Parathyroid adenoma (tissue), 2 donors: ENCODE measurements at regions not wholly inside any gene's neighbourhood (a gene's known extent, or its start where the extent isn't known, plus 50 kb on each side); places are given as distances from the start of the nearest gene placed in this dataset.

Experiments
- H2AFZ ChIP-seq: fragments of 300-600 bp; sonication (generic); one replicate; pipeline ENCODE4 v1.7.0; 2017; ENCODE audit warnings: antibody characterized with exemption, mild to moderate bottlenecking
- H3K27ac ChIP-seq: fragments of 300-600 bp; sonication (generic); one replicate; pipeline ENCODE4 v1.7.0; 2017
- H3K27me3 ChIP-seq: fragments of 300-600 bp; sonication (generic); one replicate; pipeline ENCODE4 v1.7.0; 2017; ENCODE audit warnings: low read length; ENCODE audit not compliant: control insufficient read depth, insufficient read depth
- H3K36me3 ChIP-seq: fragments of 300-600 bp; sonication (generic); one replicate; pipeline ENCODE4 v1.7.0; 2017; ENCODE audit warnings: low read length; ENCODE audit not compliant: control insufficient read depth, insufficient read depth
- H3K4me1 ChIP-seq: fragments of 300-600 bp; sonication (generic); one replicate; pipeline ENCODE4 v1.7.0; 2017; ENCODE audit warnings: control low read depth
- H3K4me2 ChIP-seq: fragments of 300-600 bp; sonication (generic); one replicate; pipeline ENCODE4 v1.7.0; 2017; ENCODE audit warnings: low read length
- H3K4me3 ChIP-seq: fragments of 300-600 bp; sonication (generic); one replicate; pipeline ENCODE4 v1.7.0; 2017; ENCODE audit warnings: low read depth, low read length
- H3K79me2 ChIP-seq: fragments of 300-600 bp; sonication (generic); one replicate; pipeline ENCODE4 v1.7.0; 2017; ENCODE audit warnings: control low read depth
- H3K9ac ChIP-seq: fragments of 300-600 bp; sonication (generic); one replicate; pipeline ENCODE4 v1.7.0; 2017; ENCODE audit warnings: mild to moderate bottlenecking
- H3K9me3 ChIP-seq: fragments of 300-600 bp; sonication (generic); one replicate; pipeline ENCODE4 v1.7.0; 2017; ENCODE audit warnings: low read length; ENCODE audit not compliant: control insufficient read depth
- TF ChIP-seq, protein P1 (sequence below): fragments of 300-600 bp; sonication (generic); IDR thresholded peaks from one replicate; pipeline ENCODE4 v1.7.0; 2017; ENCODE audit warnings: antibody characterized with exemption, mild to moderate bottlenecking
- donor health status: primary hyperparathyroidism.

DNA sequence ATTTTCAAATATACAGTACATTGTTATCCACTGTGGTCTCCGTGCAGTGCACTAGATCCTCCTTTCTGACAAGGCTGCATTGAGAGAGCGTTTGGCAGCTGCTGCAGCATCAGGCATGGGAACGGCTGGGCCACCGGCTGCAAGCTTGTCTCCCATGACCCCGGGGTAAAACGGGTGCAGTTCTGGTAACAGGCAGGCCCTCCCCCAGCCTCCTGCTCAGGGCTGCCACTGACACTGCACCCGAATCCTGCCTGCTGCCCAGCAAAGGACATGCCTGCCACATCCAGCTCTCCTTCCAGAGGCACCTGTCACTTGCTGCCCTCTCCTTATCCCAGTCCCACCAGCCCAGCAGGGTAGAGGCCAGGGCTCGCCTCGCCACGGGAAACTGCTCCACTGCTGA lies 124.5 kb upstream of the TMEM45B start:
- H3K4me3 ChIP-seq, result no peak overlapping the region
- H3K27me3 ChIP-seq, result no peaks in the 10 kb centered on the region
- no peaks in the 10 kb centered on the region for H3K9me3 ChIP-seq
- no peaks in the 10 kb centered on the region for H3K36me3 ChIP-seq
- H2AFZ ChIP-seq, result no peak overlapping the region
- no peaks in the 10 kb centered on the region for H3K4me1 ChIP-seq
- no peaks in the 10 kb centered on the region for H3K79me2 ChIP-seq
- H3K9ac ChIP-seq, result no peak overlapping the region
- no peak overlapping the region for H3K4me2 ChIP-seq
- H3K27ac ChIP-seq, result no peak overlapping the region
- TF ChIP-seq, protein P1, sequence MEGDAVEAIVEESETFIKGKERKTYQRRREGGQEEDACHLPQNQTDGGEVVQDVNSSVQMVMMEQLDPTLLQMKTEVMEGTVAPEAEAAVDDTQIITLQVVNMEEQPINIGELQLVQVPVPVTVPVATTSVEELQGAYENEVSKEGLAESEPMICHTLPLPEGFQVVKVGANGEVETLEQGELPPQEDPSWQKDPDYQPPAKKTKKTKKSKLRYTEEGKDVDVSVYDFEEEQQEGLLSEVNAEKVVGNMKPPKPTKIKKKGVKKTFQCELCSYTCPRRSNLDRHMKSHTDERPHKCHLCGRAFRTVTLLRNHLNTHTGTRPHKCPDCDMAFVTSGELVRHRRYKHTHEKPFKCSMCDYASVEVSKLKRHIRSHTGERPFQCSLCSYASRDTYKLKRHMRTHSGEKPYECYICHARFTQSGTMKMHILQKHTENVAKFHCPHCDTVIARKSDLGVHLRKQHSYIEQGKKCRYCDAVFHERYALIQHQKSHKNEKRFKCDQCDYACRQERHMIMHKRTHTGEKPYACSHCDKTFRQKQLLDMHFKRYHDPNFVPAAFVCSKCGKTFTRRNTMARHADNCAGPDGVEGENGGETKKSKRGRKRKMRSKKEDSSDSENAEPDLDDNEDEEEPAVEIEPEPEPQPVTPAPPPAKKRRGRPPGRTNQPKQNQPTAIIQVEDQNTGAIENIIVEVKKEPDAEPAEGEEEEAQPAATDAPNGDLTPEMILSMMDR, result no peak

- Histone ChIP-seq H3K9ac (no peak overlapping the region), H3K4me2 (no peak overlapping the region), H2AFZ (no peak overlapping the region), H3K9me3 (no peaks in the 10 kb centered on the region), H3K27me3 (no peaks in the 10 kb centered on the region), H3K4me1 (no peaks in the 10 kb centered on the region), H3K36me3 (no peaks in the 10 kb centered on the region), H3K27ac (no peak overlapping the region), H3K4me3 (no peak overlapping the region), H3K79me2 (no peaks in the 10 kb centered on the region)
- TF ChIP-seq, protein P1, result no peak
Measured at GRCh38 chr11:129694538-129694937, 121.1 kb upstream of the TMEM45B start.

DNA sequence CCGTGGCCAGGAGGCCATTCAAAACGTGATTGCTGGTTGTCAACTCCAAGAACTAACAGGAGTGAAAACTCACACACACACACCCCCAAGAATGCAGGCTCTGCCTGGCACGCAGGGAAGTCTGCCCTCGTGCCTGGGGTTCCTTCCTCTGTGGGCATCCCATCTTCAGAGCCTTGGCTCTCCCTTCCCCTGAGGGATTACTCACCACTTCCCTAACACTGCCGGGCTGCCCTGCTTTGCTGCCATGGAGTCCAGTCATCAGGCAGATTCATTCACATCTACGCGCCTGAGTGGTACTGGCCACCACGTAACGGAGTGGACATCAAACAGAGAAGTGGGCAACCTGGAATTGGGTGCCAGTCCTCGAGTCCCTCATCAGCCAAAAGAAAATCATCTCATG lies 120.7 kb upstream of the TMEM45B start:
- H3K27me3 ChIP-seq, result no peaks in the 10 kb centered on the region
- no peak overlapping the region for H2AFZ ChIP-seq
- H3K79me2 ChIP-seq, result no peaks in the 10 kb centered on the region
- no peaks in the 10 kb centered on the region for H3K36me3 ChIP-seq
- no peak overlapping the region for H3K4me3 ChIP-seq
- H3K9ac ChIP-seq, result no peak overlapping the region
- no peak overlapping the region for H3K27ac ChIP-seq
- TF ChIP-seq, protein P1, result no peak
- no peak overlapping the region for H3K4me2 ChIP-seq
- H3K9me3 ChIP-seq, result no peaks in the 10 kb centered on the region
- H3K4me1 ChIP-seq, result no peaks in the 10 kb centered on the region

GRCh38 chr11:129695571-129696308 lies 119.9 kb upstream of the TMEM45B start:
- no peak overlapping the region for H3K27ac ChIP-seq
- no peak overlapping the region for H3K4me3 ChIP-seq
- no peaks in the 10 kb centered on the region for H3K79me2 ChIP-seq
- H3K9me3 ChIP-seq, result no peaks in the 10 kb centered on the region
- no peak overlapping the region for H3K9ac ChIP-seq
- H2AFZ ChIP-seq, result no peak overlapping the region
- H3K36me3 ChIP-seq, result no peaks in the 10 kb centered on the region
- no peaks in the 10 kb centered on the region for H3K4me1 ChIP-seq
- H3K27me3 ChIP-seq, result no peaks in the 10 kb centered on the region
- H3K4me2 ChIP-seq, result peak overlapping the region; percentile 35
- TF ChIP-seq, protein P1, result peak; percentile 21
